NCI-H226 (cell line): ENCODE measurements at regions not wholly inside any gene's neighbourhood (a gene's known extent, or its start where the extent isn't known, plus 50 kb on each side); places are given as distances from the start of the nearest gene placed in this dataset.
A peak's percentile ranks its signal among the peaks of the same experiment; 100 is the strongest.

ENCODE experiments used
- DNase-seq: peaks from one replicate; pipeline ENCODE4 v3.0.0-alpha.2; 2015

DNA sequence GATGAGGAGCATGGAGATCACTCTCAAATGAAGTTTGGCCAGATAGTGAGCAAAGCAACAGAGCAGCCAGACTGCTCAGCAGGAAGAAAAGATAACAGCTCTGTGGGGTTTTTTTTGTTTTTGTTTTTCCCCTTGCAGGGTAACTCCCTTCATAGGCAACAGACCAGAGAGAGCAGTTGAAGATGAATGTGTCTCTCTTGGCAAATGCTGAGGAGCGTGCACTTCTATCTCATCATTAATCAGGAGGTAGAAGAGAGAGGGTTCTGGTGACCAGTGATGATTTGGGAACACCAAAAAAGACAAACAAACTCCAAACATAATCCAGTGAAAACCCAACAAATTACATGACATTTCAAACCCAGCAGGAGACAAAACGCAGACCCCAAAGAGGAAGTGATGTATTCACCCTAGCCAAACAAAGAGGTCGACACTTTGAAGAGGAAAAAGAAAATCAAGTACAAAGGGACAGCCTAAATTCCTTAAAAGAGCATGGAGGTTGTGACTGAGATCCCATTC, 66.2 kb upstream of the RREB1 start:
- DNase-seq = no peak

DNA sequence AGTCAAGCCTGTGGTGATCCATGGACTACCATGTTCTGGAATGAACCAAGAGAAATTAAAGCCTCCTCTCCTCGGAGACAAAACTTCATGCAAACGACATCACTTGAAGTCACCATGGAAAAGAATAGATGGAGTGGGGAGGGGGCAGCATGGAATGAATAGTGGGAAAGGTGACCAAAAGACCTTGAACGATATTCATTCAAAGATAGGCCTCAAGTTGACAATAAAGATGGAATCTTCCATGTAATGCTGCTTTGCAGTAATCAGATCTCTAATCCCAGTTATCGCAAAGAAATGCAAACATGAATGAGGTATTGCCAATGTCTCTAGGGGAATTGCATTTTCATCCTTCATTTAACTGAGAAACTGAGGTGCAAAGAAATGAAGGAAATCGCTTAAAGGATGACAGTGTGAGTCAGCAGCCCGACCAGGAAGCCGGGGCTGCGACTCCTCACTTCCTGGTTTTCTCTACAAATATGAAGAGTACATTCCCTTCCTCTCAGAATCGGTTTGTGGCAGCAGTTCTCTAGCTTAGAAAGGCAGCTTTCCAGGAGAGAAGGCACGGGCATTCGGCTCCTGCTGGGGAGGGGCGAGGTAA, 65.6 kb upstream of the RREB1 start:
- no peak for DNase-seq

DNA sequence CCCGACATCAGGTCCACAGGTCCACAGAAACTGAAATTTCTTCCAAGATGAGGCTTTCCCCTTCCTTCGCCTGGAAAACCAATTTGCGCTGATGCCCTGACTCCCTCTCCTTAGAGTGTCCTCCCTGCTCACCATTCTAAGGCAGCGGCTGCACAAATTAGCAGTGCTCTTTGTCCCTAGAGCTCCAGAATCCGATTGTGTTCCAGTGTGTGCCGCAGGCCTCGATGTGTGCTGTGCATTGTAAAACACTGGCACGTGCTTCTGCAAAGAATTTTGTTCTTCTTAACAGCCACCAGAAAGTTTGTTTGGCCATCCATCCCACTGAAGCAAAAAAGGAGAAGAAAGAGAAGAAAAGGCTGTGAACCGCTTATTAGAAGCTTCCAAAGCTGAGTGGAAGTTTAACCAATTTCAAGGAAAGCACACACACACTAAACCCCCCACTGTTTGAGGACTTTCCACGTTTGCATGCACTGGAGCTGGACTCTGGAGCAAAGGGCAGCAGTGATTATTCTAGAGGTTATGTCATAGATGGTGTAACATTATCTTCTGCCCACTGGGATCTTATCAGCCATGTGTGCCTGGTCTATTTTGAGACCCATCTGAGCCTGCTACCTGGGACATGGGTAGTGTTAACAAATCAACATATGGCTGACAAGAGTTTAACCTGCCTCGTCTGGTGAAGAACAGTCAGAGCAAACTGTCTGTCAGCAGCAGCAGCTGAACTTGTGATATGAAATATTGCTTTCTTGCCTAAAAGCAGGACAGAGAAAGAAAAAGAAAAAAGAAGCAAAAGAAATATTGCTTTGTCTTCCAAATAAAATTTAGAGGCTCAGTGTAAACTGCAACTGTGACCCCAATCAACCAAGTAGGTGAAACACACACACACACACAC, 64.9 kb upstream of the RREB1 start:
- no peak for DNase-seq

DNA sequence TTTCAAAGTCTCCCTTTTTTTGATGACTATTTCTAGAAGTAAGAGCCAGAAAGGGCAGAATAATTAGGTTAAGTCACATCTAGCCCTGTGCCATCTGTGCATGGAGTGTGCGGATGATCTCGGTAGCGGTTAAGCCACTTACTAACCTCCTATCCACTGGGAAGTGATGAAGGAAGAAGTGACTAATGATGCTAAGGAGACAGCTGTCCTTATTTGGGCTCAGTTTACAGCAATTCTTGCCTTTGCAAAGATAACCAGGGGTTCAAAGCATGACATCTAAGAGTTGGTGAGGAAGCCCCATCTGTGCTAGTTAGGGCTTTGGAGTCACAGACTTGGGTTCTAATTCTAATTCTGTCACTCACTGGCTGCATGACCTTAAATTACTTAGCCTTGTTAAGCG, 62.4 kb upstream of the RREB1 start:
- no peak for DNase-seq

DNA sequence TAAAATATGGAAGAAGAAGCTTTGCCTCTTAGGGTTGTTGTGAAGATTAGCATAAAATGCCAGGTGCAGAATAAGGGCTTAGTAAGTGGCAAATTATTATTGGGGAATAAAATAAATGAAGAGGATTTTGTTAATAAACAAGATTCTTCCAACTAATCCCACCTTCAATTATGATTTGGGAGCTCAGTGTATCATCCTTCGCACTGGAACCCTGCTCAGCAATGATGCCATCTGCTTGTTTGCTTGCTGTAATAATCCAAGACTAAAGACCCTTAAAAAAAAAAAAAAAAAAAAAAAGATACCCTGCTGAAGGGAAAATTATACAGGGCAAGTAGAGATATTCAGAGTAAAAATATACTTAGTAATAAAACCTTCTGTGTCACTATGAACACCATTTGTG, 62.0 kb upstream of the RREB1 start:
- DNase-seq = no peak

DNA sequence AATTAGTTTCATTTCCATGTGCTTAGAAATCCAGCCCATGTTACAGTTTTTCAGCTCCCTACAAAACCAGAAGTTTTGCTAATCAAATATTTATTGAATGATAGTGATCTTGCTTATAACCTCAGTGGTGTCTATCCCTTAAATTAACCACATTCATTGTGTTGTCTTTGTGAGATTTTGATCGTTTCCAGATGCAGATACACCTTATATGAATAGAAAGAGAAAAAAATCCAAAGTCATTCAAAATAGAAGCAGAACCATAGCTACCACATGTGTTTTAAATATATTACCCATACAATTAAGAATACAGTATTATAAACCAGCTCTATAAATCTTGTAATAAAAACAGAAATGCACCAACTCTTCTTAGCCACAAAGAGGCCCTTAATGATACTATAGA, 60.6 kb upstream of the RREB1 start:
- no peak for DNase-seq

DNA sequence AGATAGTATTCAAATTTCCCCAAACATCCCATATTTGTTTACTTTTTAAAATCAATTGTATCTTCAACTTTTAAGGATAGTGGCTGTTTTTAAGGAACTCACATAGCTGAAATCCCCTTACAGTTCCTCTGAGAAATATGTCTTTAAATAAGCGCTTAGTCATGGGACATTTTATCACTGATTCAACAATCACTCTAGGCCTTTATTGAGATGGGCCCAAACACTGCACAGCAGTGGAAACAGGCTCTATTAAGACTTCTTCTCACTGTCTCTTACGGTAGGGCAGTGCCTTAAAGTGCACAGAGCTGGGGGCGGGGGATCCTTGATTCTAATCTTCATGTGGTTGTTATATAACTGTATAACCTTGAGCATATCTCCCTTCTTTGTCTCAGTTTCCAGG, 59.8 kb upstream of the RREB1 start:
- no peak for DNase-seq

DNA sequence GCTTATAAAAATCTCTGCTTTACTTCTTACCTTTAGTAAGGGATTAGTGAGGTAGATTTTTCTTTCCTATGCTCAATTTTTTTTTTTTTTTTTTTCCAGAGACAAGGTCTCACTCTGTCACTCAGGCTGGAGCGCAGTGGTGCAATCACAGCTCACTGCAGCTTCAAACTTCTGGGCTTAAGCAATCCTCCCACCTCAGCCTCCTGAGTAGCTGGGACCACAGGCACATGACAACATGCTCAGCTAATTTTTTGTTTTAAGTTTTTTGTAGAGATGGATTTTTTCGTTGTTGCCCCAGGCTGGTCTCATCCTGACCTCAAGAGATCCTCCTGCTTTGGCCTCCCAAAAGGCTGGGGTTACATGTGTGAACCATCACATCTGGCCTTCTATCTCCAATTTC, 58.9 kb upstream of the RREB1 start:
- no peak for DNase-seq

DNA sequence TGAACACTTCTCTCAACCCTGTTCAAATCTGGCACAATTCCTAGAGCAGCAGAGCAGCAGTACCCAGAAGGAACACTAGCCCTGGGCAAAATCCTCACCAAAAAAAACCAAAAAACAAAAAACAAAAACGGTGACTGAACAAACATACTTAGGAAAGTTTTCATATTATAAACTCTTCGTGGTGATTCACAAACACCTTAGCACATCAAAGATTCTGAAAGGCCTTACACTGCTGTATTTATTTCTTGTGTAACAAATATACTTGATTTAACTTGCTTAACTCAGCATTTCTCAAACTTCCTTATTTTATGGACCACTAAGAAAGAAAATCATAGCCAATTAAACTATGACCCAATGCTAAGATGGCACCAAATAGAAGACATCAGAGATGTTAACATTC, 57.8 kb upstream of the RREB1 start:
- DNase-seq = no peak

DNA sequence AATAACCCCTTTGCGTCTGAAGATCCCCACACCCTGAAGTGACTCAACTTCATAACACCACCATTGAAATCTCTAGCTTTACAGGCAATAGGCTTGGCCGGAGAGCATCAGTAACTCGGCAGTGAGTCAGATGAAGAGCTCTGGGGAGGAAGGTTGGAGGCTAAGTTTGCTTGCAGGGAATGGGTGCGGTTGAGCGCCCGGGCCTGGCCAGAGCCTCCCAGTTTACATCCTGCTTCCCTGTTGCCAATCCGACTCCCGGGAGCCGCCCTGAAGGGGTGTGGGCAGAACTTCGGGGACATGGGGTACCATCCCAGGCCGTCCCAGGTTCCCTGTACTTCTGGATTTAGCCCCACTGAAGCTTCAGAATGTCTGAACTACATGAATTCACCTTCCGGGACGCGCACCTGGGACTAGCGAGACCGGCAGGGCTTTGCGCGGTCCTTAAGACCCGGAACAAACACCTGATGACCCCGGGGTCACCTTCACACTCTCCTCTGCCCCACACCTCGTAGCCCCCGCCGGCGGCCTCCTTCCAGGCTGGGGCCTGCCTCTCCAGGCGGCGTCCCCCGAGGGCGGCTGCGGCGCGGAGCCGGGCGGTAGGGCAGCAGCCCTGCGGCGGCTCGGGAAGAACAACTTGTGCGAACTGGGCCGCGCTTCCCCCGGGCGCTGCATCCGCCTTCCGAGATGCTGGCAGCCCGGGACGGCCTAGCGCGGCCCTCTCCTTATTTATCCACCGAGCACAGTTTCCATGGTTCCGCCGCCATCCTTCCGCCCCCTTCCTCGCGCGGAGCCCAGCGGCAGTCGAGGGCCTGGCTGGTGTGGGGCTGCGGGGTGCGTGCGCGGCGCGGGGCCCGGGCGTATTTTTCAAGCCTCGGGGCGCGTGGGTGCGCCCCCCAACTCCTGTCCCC, 56.6 kb upstream of the RREB1 start:
- DNase-seq = peak; percentile 82

DNA sequence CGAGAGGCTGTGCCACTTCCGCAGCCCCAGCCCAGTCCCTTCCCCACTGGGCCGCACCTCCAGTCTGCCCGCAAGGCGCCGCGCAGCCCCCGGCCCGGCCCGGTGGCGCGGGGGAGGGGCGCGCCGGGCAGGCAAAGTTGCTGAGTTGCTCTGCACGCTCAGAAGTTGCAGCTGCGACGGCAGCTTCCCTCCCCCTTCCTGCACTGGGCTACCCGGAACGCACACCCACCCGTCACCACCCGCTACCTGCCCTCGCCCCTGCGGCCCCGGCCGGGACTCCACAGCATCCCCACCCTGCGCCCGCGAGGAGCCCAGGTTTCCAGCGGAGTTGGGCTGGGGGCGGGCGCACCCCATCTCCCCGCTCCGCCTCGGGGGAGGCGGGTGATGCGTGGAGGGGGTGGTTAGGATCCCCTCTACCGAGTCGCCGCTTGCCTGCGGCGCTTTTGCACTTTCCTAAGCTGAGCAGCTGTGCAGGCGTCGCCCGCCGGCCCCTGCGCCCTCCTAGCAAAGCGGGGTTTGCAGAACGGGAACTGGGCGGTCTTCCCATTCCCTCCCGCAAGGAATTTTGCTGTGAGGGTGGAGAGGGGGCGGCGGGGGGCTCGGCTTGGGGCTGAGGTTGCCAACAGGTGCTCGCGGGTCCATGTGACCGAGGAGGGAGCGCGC, 55.9 kb upstream of the RREB1 start:
- no peak for DNase-seq

DNA sequence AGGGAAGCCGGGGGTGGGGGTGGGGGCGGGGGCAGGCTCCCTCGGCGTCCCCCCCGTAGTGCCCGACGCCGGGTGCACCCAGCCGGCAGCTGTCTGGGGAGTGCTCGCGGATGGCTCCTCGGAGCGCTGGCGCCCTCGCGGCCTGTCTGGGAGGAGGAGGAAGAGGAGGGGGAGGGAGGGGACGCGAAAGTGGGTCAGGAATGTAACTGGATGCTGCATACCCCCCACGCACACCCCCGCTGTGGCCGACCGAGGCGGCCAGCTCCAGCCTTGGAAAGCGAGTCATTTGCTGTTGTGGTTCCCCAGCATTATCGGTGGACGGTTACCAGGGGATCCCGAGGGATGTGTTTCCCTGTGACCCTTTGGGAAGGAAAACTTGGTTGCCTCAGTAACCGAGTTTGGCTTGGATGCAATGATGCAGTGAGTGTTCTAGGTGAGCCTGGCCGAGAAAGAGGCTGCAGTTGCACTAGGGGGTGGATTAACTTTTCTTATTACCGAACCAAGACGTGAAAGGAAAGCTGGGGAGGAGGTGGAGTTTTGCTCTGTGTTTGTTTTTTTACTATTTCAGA, 55.2 kb upstream of the RREB1 start:
- DNase-seq = no peak

DNA sequence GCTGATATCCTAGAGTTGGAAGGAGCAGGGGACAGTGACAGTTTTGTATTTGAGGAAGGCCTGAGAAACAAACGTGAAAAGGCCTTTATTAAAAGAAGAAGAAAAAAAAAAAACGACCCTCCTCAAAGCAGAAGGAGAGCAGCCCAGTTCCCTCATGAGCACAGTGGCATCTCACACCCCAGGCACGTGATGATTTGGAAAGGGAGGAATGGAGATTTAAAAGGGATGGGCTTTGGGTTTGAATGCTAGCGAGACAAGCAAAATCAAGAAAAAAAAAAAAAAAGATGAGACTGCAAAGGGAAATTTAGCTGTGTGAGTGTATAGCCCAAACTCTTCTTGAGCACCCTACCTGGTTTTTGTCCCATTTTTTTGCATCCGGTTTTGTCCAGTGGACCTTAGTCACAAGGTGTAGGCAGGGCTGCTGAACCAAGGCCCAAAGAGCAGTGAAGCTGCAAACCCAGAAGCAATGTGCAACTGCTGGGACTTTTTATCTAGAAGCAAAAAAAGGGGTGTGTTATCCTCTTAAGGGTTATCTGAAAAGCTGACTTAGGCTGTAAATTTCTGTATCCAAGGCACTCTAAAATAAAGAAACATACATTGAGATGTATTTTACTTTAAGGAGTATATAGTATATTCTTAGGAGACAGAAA, 54.5 kb upstream of the RREB1 start:
- DNase-seq = no peak
